AG09309 (cell line): ENCODE measurements at regions not wholly inside any gene's neighbourhood (a gene's known extent, or its start where the extent isn't known, plus 50 kb on each side); places are given as distances from the start of the nearest gene placed in this dataset.

Experiments used
- DNase-seq: peaks from one replicate; pipeline ENCODE4 v3.0.0-alpha.2; 2010; ENCODE audit warnings: low read depth
- H3K4me3 ChIP-seq: 2 replicates; pipeline ENCODE4 v1.5.1; 2011; ENCODE audit warnings: mild to moderate bottlenecking, low read depth, low read length, moderate library complexity; ENCODE audit not compliant: control insufficient read depth
- TF ChIP-seq, protein P1 (sequence below): IDR thresholded peaks from 2 replicates; pipeline ENCODE4 v1.5.1; 2011; ENCODE audit warnings: mild to moderate bottlenecking, low read depth, low read length, inconsistent platforms; ENCODE audit not compliant: insufficient read depth, control insufficient read depth; ENCODE audit errors: missing control alignments

DNA sequence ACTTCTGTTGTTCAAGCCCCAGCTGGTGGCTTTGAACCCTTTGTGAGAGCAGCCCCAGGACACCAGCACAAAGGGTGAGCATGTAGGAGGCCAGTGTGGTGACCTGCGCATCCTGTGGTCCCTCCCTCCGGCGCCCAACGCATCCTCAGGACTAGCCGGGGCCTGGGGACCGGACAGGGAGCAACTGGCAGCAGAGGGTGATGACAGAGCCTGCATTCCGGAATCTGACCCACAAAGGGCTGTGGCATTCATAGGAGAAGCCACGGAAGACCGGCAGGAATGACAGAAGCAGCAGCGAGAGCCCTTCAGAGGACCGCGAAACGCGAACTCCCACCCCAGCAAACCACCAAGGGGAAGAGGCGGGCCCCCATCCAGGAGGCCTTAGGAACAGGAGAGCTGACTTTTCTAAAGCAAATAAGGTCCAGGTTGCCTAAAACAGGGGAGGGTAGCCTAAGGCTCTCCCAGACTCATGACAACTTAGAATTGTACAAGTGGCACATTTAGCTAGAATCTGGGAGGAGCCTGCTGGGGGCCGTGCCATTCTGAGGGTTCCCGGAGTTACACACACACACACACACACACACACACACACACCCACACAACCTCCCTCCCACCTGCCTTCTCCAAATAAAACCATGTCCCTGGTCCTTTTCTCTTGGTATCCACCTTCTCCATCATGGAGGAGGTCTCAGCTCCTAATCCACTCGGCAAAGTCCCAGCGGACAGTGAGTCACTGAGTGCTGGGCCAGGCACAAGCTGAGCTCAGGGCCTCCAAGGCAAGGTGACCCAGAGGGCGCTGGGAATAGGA is 232.7 kb downstream of the CTTN start:
- H3K4me3 ChIP-seq, result no peak overlapping the region
- TF ChIP-seq, protein P1, sequence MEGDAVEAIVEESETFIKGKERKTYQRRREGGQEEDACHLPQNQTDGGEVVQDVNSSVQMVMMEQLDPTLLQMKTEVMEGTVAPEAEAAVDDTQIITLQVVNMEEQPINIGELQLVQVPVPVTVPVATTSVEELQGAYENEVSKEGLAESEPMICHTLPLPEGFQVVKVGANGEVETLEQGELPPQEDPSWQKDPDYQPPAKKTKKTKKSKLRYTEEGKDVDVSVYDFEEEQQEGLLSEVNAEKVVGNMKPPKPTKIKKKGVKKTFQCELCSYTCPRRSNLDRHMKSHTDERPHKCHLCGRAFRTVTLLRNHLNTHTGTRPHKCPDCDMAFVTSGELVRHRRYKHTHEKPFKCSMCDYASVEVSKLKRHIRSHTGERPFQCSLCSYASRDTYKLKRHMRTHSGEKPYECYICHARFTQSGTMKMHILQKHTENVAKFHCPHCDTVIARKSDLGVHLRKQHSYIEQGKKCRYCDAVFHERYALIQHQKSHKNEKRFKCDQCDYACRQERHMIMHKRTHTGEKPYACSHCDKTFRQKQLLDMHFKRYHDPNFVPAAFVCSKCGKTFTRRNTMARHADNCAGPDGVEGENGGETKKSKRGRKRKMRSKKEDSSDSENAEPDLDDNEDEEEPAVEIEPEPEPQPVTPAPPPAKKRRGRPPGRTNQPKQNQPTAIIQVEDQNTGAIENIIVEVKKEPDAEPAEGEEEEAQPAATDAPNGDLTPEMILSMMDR, result no peak
- no peak for DNase-seq

DNA sequence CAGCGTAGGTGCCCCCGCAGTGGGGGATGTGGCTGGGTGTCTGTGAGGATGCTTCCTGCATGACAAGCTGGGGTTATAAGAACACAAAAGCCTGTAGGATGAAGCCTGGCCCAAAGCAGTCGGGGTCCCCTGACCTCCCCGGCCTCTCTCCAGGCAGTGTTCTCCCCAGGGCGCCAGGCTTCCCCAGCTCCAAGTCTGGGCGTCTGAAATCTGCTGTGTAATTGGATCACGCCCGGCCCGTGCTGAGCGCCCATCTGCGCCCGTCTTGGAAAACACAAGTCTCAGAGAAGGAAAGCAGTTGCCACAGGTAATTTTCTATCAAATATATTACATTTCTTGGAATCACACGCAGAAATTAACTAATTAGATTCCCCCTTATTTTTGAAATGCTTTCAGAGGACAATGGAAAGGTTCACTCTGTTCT is 233.3 kb downstream of the CTTN start:
- no peak for DNase-seq
- TF ChIP-seq, protein P1, result no peak
- H3K4me3 ChIP-seq, result no peak overlapping the region

DNA sequence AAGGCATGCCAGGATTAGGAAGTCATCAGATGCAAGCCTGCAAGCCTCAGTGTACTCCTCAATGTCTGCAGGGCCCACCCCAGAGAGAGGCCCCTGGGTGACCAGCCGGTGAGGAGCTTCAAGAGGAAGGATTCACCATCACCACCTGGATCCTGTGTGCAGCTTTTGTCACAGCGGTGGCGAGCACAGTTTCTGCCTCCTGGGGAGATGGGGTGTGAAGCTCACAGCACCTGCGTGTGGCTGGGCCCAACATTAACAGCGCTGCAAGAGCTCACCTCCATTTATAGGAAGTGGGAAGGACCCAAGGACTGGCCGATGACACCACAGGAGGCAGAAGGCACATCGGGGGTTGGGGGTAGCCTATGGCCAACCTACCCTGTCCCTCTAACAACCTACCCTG is 235.3 kb downstream of the CTTN start:
- H3K4me3 ChIP-seq, result no peak overlapping the region
- TF ChIP-seq, protein P1, result no peak
- no peak for DNase-seq

GRCh38 chr11:70636659-70637058 is 238.3 kb downstream of the CTTN start:
- no peak for DNase-seq
- H3K4me3 ChIP-seq, result no peak overlapping the region
- TF ChIP-seq, protein P1, result no peak

DNA sequence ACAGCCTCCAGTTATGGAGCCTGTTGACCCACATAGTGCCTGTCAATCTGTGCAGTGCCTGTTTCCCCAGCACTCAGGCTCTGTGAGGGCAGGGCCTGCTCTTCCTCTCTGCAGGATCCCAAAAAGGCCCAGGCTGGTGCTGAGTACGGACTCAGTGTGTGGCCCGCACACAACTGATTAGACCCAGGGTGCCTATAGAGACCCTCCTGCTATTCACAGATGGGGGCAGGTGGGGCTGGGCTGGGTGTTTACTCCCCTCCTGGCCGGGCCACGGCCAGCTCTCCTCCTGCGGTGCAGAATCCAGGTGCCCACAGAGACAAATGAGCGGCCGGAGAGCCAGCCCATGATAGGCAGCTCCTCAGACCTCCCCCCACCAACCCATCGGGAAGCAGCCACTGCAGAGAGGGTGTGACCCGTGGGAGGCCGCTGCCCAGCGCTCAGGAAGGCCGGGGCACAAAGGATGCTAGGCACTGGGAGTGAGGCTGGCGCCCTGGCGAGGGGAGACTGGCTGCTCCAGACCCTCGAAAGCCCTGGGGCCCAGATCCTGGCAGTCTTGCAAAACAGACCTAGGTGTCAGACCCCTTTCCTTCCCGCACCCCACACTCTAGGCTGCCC is 239.0 kb downstream of the CTTN start:
- TF ChIP-seq, protein P1, result no peak
- no peak overlapping the region for H3K4me3 ChIP-seq
- DNase-seq, result no peak

DNA sequence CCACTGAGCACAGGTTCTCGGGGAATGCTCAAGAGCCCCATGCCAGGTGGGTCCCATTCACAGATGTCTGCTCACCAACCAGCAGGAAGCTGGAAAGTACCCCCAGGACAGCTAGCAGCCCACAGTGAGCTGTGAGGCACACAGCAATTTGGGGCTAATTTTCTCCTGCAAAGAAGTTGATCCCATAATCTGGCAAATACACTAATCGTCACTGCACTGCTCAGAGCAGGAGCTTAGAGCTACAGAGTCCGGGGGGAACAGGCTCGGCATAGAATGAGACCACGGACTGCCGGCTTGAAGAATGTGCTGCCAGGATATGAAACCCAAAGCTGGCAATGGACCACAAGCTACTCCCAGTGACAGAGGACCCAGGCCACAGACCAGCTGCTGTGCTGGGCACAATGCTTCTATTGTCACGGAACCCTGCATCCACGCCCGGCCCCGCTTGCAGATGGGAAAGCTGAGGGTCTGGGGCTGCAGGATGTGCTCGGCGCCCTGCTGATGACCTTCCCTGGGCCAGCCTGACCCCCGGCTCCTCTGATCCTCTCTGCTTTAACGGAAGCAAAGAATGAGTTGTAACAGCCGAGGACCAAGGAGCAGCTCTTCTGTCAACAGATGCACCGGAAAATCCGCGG is 239.7 kb downstream of the CTTN start:
- DNase-seq, result no peak
- no peak overlapping the region for H3K4me3 ChIP-seq
- TF ChIP-seq, protein P1, result no peak
